Sigmoid colon (tissue), 6 donors: ENCODE measurements at regions not wholly inside any gene's neighbourhood (a gene's known extent, or its start where the extent isn't known, plus 50 kb on each side); places are given as distances from the start of the nearest gene placed in this dataset.

Experiments
- DNase-seq: peaks from one replicate; pipeline ENCODE4 v3.0.0-alpha.2; 2019
- H3K27ac ChIP-seq, 4 donors: fragments of 200-600 bp; sonication (generic); one replicate each; pipeline ENCODE4 v1.5.1; 2016 to 2019; ENCODE audit warnings: mild to moderate bottlenecking in 1 of 4
- H3K27me3 ChIP-seq, 3 donors: fragments of 200-600 bp; sonication (generic); one replicate each; pipeline ENCODE4 v1.5.1; 2019; ENCODE audit warnings: mild to moderate bottlenecking in 1 of 3
- H3K36me3 ChIP-seq, 4 donors: fragments of 200-600 bp; sonication (generic); one replicate each; pipeline ENCODE4 v1.5.1; 2016 to 2019
- H3K4me1 ChIP-seq, 4 donors: fragments of 200-600 bp; sonication (generic); one replicate each; pipeline ENCODE4 v1.5.1; 2017 to 2019
- H3K4me3 ChIP-seq, 4 donors: fragments of 200-600 bp; sonication (generic); one replicate each; pipeline ENCODE4 v1.5.1; 2017 to 2019; ENCODE audit warnings: mild to moderate bottlenecking in 2 of 4, moderate library complexity in 1 of 4
- H3K9me3 ChIP-seq, 4 donors: fragments of 200-600 bp in 3 of 4; sonication (generic) in 3 of 4; one replicate each; pipeline versions ENCODE4 v1.5.1 to v1.6.1; 2013 to 2019
- CTCF ChIP-seq, 4 experiments: fragments of 450-650 bp in 3 of 4; fragments of 200-600 bp in 1 of 4; IDR thresholded peaks; one replicate each; pipeline ENCODE4 v1.5.1; 2016 to 2019; ENCODE audit warnings: antibody characterized with exemption in 4 of 4, mild to moderate bottlenecking in 3 of 4, moderate library complexity in 2 of 4
- EP300 ChIP-seq, 4 donors: sonication (generic); formaldehyde crosslinking; IDR thresholded peaks; one replicate each; pipeline ENCODE4 v1.6.1; 2017; ENCODE audit warnings: antibody characterized with exemption in 4 of 4
- POLR2A ChIP-seq, 2 donors: fragments of 450-650 bp; IDR thresholded peaks; one replicate each; pipeline ENCODE4 v1.6.1; 2016; ENCODE audit warnings: antibody characterized with exemption in 2 of 2, mild to moderate bottlenecking in 2 of 2, moderate library complexity in 2 of 2
- POLR2AphosphoS5 ChIP-seq, 4 donors: sonication (generic); formaldehyde crosslinking; IDR thresholded peaks; one replicate each; pipeline ENCODE4 v1.6.1; 2017; ENCODE audit warnings: antibody characterized with exemption in 4 of 4
- WGBS, 2 donors: extraction: QIAGEN DNeasy Blood & Tissue Kit; methylation state at CpG; one replicate each; pipeline ENCODE4 v1.1.7; 2013; 5-methylcytosine and 5-hydroxymethylcytosine counted together
- intact Hi-C: fragments of 100-400 bp; cut with DNase I; formaldehyde crosslinking; loops from one replicate; pipeline ENCODE4 v1.15.1; 2023
- donor health status: healthy with polysubstance abuse.
- donor health status: healthy.

- DNase-seq = no peak
- Histone ChIP-seq H3K4me1 (no peaks in the 10 kb centered on the region), H3K4me3 (no peak overlapping the region), H3K27ac (no peak overlapping the region), H3K27me3 (no peaks in the 10 kb centered on the region), H3K36me3 (no peaks in the 10 kb centered on the region), H3K9me3 (no peaks in the 10 kb centered on the region)
- TF ChIP-seq CTCF (IDR thresholded peaks at IDR 0.05) = no peak
- no peak for TF ChIP-seq POLR2A (IDR thresholded peaks at IDR 0.05)
- TF ChIP-seq EP300 (IDR thresholded peaks at IDR 0.05) = no peak
- TF ChIP-seq POLR2AphosphoS5 (IDR thresholded peaks at IDR 0.05) = no peak
- intact Hi-C loops = no loop called here
- 75 to 90% methylated on average over 8 of the region's 8 CpGs for WGBS, 2 donors
Observed at GRCh38 chr21:22438428-22439086, 1440.3 kb downstream of the NCAM2 start.

- no peaks in the 10 kb centered on the region for H3K27me3 ChIP-seq
- no peaks in the 10 kb centered on the region for H3K36me3 ChIP-seq
- TF ChIP-seq POLR2AphosphoS5 (IDR thresholded peaks at IDR 0.05) = no peak
- WGBS, 2 donors = 73 to 76% methylated on average over 5 of the region's 5 CpGs
- H3K9me3 ChIP-seq = no peaks in the 10 kb centered on the region
- no peaks in the 10 kb centered on the region for H3K4me1 ChIP-seq
- H3K27ac ChIP-seq = no peak overlapping the region
- intact Hi-C loops = no loop called here
- DNase-seq = no peak
- no peak overlapping the region for H3K4me3 ChIP-seq
Observed at GRCh38 chr21:22444990-22445389, 1446.8 kb downstream of the NCAM2 start.

GRCh38 chr21:22450507-22450906 is 1452.3 kb downstream of the NCAM2 start:
- no peaks in the 10 kb centered on the region for H3K27me3 ChIP-seq
- intact Hi-C loops = no loop called here
- no peak overlapping the region for H3K4me3 ChIP-seq
- no peaks in the 10 kb centered on the region for H3K4me1 ChIP-seq
- TF ChIP-seq POLR2AphosphoS5 (IDR thresholded peaks at IDR 0.05) (no peak), POLR2A (IDR thresholded peaks at IDR 0.05) (no peak), CTCF (IDR thresholded peaks at IDR 0.05) (no peak), EP300 (IDR thresholded peaks at IDR 0.05) (no peak)
- no peak overlapping the region for H3K27ac ChIP-seq
- no peaks in the 10 kb centered on the region for H3K9me3 ChIP-seq
- 82 to 93% methylated on average over 1 of the region's 1 CpG for WGBS, 2 donors
- no peaks in the 10 kb centered on the region for H3K36me3 ChIP-seq
- DNase-seq = no peak

- Histone ChIP-seq H3K4me1 (no peaks in the 10 kb centered on the region), H3K4me3 (no peak overlapping the region), H3K9me3 (no peaks in the 10 kb centered on the region), H3K27ac (no peak overlapping the region), H3K27me3 (no peaks in the 10 kb centered on the region), H3K36me3 (no peaks in the 10 kb centered on the region)
- WGBS, 2 donors = 51 to 65% methylated on average over 2 of the region's 2 CpGs
- DNase-seq = no peak
- intact Hi-C loops = no loop called here
- TF ChIP-seq POLR2A (IDR thresholded peaks at IDR 0.05) = no peak
- no peak for TF ChIP-seq CTCF (IDR thresholded peaks at IDR 0.05)
- TF ChIP-seq POLR2AphosphoS5 (IDR thresholded peaks at IDR 0.05) = no peak
- no peak for TF ChIP-seq EP300 (IDR thresholded peaks at IDR 0.05)
Observed at GRCh38 chr21:22456241-22456640, 1458.0 kb downstream of the NCAM2 start.

- WGBS, 2 donors = 94 to 98% methylated on average over 1 of the region's 1 CpG
- H3K36me3 ChIP-seq = no peaks in the 10 kb centered on the region
- intact Hi-C loops = no loop called here
- no peaks in the 10 kb centered on the region for H3K9me3 ChIP-seq
- no peak for DNase-seq
- H3K27ac ChIP-seq = no peak overlapping the region
- H3K4me1 ChIP-seq = no peaks in the 10 kb centered on the region
- no peak overlapping the region for H3K4me3 ChIP-seq
- no peaks in the 10 kb centered on the region for H3K27me3 ChIP-seq
- no peak for TF ChIP-seq CTCF (IDR thresholded peaks at IDR 0.05)
- no peak for TF ChIP-seq EP300 (IDR thresholded peaks at IDR 0.05)
- TF ChIP-seq POLR2A (IDR thresholded peaks at IDR 0.05) = no peak
- TF ChIP-seq POLR2AphosphoS5 (IDR thresholded peaks at IDR 0.05) = no peak
Observed at GRCh38 chr21:22468893-22469292, 1470.7 kb downstream of the NCAM2 start.
